ENCODE measurements at regions not wholly inside any gene's neighbourhood (a gene's known extent, or its start where the extent isn't known, plus 50 kb on each side); places are given as distances from the start of the nearest gene placed in this dataset.

DNA sequence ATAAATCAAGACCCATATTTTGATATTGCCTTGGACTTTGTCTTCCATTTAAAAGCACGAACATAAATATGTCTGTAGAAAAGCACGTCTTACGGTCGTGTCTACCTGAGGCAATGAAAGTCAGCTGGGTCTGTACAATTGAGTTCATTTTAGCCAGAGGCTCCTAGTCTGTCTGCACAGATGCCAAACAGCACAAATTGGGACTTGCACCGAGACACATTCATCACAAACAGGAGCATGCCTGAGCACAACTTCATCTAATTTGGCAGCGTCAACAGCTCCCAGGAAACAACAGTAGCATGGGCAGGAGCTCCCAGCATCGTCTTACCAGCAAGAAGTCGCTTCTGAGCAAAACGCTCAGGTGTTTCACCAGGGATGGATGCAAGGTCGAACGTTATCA lies 687.0 kb downstream of the EFNB2 start:
- Histone ChIP-seq H2AFZ (ENCODE audit: low read length) (no peak overlapping the region), H3K4me3 (replicated peaks in 1 of 4; ENCODE audit: control extremely low read depth in 1 of 4, insufficient read depth in 1 of 4, low read depth in 3 of 4, low read length in 4 of 4) (no peak overlapping the region), H3K27ac (ENCODE audit: insufficient read depth, low read length) (no peak overlapping the region), H3K9ac (ENCODE audit: insufficient read depth, low read length) (no peak overlapping the region), H4K20me1 (ENCODE audit: control insufficient read depth, extremely low read depth, insufficient read depth, low read length) (no peaks in the 10 kb centered on the region), H3K79me2 (ENCODE audit: control insufficient read depth, insufficient read depth, low read length) (no peaks in the 10 kb centered on the region), H3K4me1 (ENCODE audit: control insufficient read depth, extremely low read depth, insufficient read depth, low read length) (no peaks in the 10 kb centered on the region), H3K36me3 (ENCODE audit: control insufficient read depth, insufficient read depth, low read length) (no peaks in the 10 kb centered on the region), H3K27me3 (ENCODE audit: control insufficient read depth, insufficient read depth, low read length) (no peaks in the 10 kb centered on the region), H3K9me3 (ENCODE audit: control insufficient read depth, insufficient read depth, low read depth, low read length) (no peaks in the 10 kb centered on the region), H3K4me2 (ENCODE audit: extremely low read depth, insufficient read depth, low read length) (no peak overlapping the region)
- peak in 1 of 2 donors; percentile 18 for DNase-seq (ENCODE audit: low read depth in 2 of 2)
- no peak for TF ChIP-seq EZH2 (IDR thresholded peaks at IDR 0.05; ENCODE audit: low read length, missing control alignments)
- TF ChIP-seq, protein P1, sequence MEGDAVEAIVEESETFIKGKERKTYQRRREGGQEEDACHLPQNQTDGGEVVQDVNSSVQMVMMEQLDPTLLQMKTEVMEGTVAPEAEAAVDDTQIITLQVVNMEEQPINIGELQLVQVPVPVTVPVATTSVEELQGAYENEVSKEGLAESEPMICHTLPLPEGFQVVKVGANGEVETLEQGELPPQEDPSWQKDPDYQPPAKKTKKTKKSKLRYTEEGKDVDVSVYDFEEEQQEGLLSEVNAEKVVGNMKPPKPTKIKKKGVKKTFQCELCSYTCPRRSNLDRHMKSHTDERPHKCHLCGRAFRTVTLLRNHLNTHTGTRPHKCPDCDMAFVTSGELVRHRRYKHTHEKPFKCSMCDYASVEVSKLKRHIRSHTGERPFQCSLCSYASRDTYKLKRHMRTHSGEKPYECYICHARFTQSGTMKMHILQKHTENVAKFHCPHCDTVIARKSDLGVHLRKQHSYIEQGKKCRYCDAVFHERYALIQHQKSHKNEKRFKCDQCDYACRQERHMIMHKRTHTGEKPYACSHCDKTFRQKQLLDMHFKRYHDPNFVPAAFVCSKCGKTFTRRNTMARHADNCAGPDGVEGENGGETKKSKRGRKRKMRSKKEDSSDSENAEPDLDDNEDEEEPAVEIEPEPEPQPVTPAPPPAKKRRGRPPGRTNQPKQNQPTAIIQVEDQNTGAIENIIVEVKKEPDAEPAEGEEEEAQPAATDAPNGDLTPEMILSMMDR (conservative IDR thresholded peaks at IDR 0.05 in 1 of 2, IDR thresholded peaks at IDR 0.05 in 1 of 2; ENCODE audit: low read depth in 1 of 2, low read length in 2 of 2) = no peak

DNA sequence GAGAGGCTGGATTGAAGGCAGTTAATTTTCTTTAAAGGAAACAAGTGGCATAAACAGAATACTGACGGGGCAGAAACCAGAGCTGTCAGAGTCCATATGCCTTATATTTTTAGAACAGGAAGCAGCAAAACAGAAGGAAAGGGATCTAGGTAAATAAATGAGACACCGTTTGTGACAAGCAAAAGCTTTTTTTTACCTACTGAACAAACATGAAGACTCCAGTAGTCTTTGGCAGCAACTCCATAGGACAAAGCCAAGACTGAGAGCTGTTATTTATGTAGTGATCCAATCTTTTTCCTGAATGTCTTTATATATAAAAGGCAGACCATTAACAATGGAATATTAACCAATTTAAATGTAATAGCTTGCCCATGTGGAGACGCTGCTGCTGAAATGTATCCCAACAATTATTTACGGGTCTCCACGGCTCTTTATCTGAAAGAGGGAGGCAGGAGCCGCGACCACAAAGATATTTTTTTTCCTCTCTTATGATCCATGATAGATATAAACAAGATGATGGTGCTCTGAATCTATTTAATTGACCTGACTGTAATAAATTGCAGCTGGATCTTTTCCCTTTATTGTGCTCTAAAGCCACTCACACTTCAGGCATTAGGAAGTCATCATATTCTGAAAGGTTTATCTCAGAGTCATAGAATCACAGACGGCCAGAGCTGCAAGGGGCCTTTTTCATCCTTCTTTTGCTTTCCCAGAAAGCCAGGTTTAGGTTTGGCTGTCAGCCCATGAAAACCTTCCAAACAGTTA lies 687.8 kb downstream of the EFNB2 start:
- no peaks in the 10 kb centered on the region for H3K4me1 ChIP-seq (ENCODE audit: control insufficient read depth, extremely low read depth, insufficient read depth, low read length)
- DNase-seq (ENCODE audit: low read depth in 2 of 2) = peak; percentile 12 to 89
- H3K4me2 ChIP-seq (ENCODE audit: extremely low read depth, insufficient read depth, low read length) = no peak overlapping the region
- no peak overlapping the region for H2AFZ ChIP-seq (ENCODE audit: low read length)
- H3K4me3 ChIP-seq (replicated peaks in 1 of 4; ENCODE audit: control extremely low read depth in 1 of 4, insufficient read depth in 1 of 4, low read depth in 3 of 4, low read length in 4 of 4) = no peak overlapping the region
- H3K9ac ChIP-seq (ENCODE audit: insufficient read depth, low read length) = no peak overlapping the region
- H3K36me3 ChIP-seq (ENCODE audit: control insufficient read depth, insufficient read depth, low read length) = no peaks in the 10 kb centered on the region
- H3K79me2 ChIP-seq (ENCODE audit: control insufficient read depth, insufficient read depth, low read length) = no peaks in the 10 kb centered on the region
- TF ChIP-seq, protein P1 (conservative IDR thresholded peaks at IDR 0.05 in 1 of 2, IDR thresholded peaks at IDR 0.05 in 1 of 2; ENCODE audit: low read depth in 1 of 2, low read length in 2 of 2) = no peak
- TF ChIP-seq EZH2 (IDR thresholded peaks at IDR 0.05; ENCODE audit: low read length, missing control alignments) = no peak
- no peaks in the 10 kb centered on the region for H3K9me3 ChIP-seq (ENCODE audit: control insufficient read depth, insufficient read depth, low read depth, low read length)
- H4K20me1 ChIP-seq (ENCODE audit: control insufficient read depth, extremely low read depth, insufficient read depth, low read length) = no peaks in the 10 kb centered on the region
- no peak overlapping the region for H3K27ac ChIP-seq (ENCODE audit: insufficient read depth, low read length)
- H3K27me3 ChIP-seq (ENCODE audit: control insufficient read depth, insufficient read depth, low read length) = no peaks in the 10 kb centered on the region

DNA sequence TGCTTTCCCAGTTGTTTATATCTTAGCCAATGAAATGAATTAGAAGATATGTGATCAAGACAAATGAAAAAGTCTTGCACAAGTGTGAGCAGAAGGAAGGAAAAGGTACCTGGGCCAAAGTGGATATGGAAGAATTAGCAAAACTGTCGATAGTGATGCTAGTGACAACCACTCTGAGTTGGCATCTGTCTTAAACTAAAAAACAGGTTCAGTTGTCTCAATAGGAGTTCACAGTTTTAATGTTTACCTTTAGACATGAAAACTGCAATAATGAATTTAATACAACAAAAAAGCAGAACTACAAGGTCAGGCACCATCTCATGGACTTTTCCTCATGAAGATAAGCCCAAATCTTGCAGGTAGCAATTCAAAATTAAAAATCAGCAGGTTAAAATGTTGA lies 688.5 kb downstream of the EFNB2 start:
- Histone ChIP-seq H3K27ac (ENCODE audit: insufficient read depth, low read length) (no peak overlapping the region), H4K20me1 (ENCODE audit: control insufficient read depth, extremely low read depth, insufficient read depth, low read length) (no peaks in the 10 kb centered on the region)

More for the DNA sequence above, 688.5 kb downstream of the EFNB2 start:
- no peak overlapping the region for H3K4me3 ChIP-seq (replicated peaks in 1 of 4; ENCODE audit: control extremely low read depth in 1 of 4, insufficient read depth in 1 of 4, low read depth in 3 of 4, low read length in 4 of 4)
- H3K36me3 ChIP-seq (ENCODE audit: control insufficient read depth, insufficient read depth, low read length) = no peaks in the 10 kb centered on the region
- no peaks in the 10 kb centered on the region for H3K4me1 ChIP-seq (ENCODE audit: control insufficient read depth, extremely low read depth, insufficient read depth, low read length)
- H3K79me2 ChIP-seq (ENCODE audit: control insufficient read depth, insufficient read depth, low read length) = no peaks in the 10 kb centered on the region
- no peak overlapping the region for H3K9ac ChIP-seq (ENCODE audit: insufficient read depth, low read length)
- no peaks in the 10 kb centered on the region for H3K27me3 ChIP-seq (ENCODE audit: control insufficient read depth, insufficient read depth, low read length)
- H3K9me3 ChIP-seq (ENCODE audit: control insufficient read depth, insufficient read depth, low read depth, low read length) = no peaks in the 10 kb centered on the region
- DNase-seq (ENCODE audit: low read depth in 2 of 2) = no peak
- TF ChIP-seq, protein P1 (conservative IDR thresholded peaks at IDR 0.05 in 1 of 2, IDR thresholded peaks at IDR 0.05 in 1 of 2; ENCODE audit: low read depth in 1 of 2, low read length in 2 of 2) = no peak
- TF ChIP-seq EZH2 (IDR thresholded peaks at IDR 0.05; ENCODE audit: low read length, missing control alignments) = no peak
- H3K4me2 ChIP-seq (ENCODE audit: extremely low read depth, insufficient read depth, low read length) = no peak overlapping the region
- H2AFZ ChIP-seq (ENCODE audit: low read length) = no peak overlapping the region
